ENCODE measurements at regions not wholly inside any gene's neighbourhood (a gene's known extent, or its start where the extent isn't known, plus 50 kb on each side); places are given as distances from the start of the nearest gene placed in this dataset.

DNA sequence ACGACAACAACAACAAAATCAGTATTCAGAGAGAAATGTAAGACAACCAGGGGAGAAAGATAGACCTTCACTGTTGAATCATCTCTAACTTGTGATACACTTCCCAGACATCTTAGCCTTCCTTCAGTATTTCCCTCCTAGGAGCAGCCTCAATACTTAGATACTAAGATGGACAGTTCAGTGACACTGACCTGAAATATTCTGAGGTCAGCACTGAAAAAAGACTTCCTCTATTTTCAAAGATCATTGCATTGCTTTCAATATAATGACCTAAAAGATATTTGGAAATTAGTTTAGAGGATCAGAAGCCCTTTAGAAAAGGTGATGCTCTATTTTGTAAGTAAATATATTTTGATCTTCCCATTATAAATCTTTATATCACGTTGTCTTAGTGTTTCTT is 101.0 kb downstream of the MRPL39 start:
- no peak for TF ChIP-seq POLR2A (IDR thresholded peaks at IDR 0.05; ENCODE audit: low read depth, low read length)
- no peak for TF ChIP-seq TAF1 (IDR thresholded peaks at IDR 0.05; ENCODE audit: low read depth, low read length)
- TF ChIP-seq POLR2AphosphoS5 (IDR thresholded peaks at IDR 0.05; ENCODE audit: low read depth, low read length): no peak
